PC-3 (cell line): ENCODE measurements at regions not wholly inside any gene's neighbourhood (a gene's known extent, or its start where the extent isn't known, plus 50 kb on each side); places are given as distances from the start of the nearest gene placed in this dataset.

Source experiments
- EZH2 ChIP-seq: fragments of 300-600 bp; sonication (generic); IDR thresholded peaks from one replicate; pipeline ENCODE4 v1.6.1; 2017; ENCODE audit warnings: antibody characterized with exemption, mild to moderate bottlenecking, low read length; ENCODE audit not compliant: unreplicated experiment
- EZH2phosphoT487 ChIP-seq: fragments of 300-600 bp; sonication (generic); IDR thresholded peaks from 2 replicates; pipeline ENCODE4 v1.6.1; 2018; ENCODE audit warnings: mild to moderate bottlenecking, antibody characterized with exemption, low read length, borderline replicate concordance
- TF ChIP-seq, protein P1 (sequence below): fragments of 300-600 bp; sonication (generic); conservative IDR thresholded peaks from 2 replicates; pipeline ENCODE4 v1.5.1; 2017; ENCODE audit warnings: antibody characterized with exemption, low read depth, mild to moderate bottlenecking, low read length

DNA sequence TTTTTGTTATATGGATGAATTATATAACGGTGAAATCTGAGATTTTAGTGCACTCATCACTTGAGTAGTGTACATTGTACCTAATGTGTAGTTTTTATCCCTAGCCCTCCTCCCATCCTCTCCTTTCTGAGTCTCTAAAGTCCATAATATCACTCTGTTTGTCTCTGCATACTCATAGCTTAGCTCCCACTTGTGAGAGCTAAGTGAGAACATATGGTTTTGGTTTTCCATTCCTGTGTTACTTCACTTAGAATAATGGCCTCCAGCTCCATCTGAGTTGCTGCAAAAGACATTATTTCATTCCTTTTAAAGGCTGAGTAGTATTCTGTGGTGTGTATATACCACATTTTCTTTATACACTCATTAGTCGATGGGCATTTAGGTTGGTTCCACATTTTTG, 94.0 kb downstream of the SLC10A2 start:
- TF ChIP-seq EZH2phosphoT487, result no peak
- TF ChIP-seq, protein P1, sequence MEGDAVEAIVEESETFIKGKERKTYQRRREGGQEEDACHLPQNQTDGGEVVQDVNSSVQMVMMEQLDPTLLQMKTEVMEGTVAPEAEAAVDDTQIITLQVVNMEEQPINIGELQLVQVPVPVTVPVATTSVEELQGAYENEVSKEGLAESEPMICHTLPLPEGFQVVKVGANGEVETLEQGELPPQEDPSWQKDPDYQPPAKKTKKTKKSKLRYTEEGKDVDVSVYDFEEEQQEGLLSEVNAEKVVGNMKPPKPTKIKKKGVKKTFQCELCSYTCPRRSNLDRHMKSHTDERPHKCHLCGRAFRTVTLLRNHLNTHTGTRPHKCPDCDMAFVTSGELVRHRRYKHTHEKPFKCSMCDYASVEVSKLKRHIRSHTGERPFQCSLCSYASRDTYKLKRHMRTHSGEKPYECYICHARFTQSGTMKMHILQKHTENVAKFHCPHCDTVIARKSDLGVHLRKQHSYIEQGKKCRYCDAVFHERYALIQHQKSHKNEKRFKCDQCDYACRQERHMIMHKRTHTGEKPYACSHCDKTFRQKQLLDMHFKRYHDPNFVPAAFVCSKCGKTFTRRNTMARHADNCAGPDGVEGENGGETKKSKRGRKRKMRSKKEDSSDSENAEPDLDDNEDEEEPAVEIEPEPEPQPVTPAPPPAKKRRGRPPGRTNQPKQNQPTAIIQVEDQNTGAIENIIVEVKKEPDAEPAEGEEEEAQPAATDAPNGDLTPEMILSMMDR, result no peak
- TF ChIP-seq EZH2, result no peak
